NCI-H345 (cell line): ENCODE measurements at regions not wholly inside any gene's neighbourhood (a gene's known extent, or its start where the extent isn't known, plus 50 kb on each side); places are given as distances from the start of the nearest gene placed in this dataset.
"Not testable (repeated sequence)": the region's sequence is repeated elsewhere in the genome, so short reads cannot be mapped to it uniquely, and the experiment has no call there.

Experiments
- DNase-seq: peaks from one replicate; lab custom pipeline; 2025; lab: John Stamatoyannopoulos, UW

GRCh38 chr12:24361877-24362580, 412.6 kb upstream of the SOX5 start:
- peak; percentile 11 for DNase-seq

- no peak for DNase-seq
Measured at GRCh38 chr12:24360907-24361306, 411.4 kb upstream of the SOX5 start.

GRCh38 chr12:24360461-24360860, 411.0 kb upstream of the SOX5 start:
- no peak for DNase-seq

GRCh38 chr12:24360057-24360456, 410.6 kb upstream of the SOX5 start:
- DNase-seq, result no peak

- no peak for DNase-seq
Measured at GRCh38 chr12:24359418-24359817, 409.9 kb upstream of the SOX5 start.

- no peak for DNase-seq
Measured at GRCh38 chr12:24356240-24356804, 406.9 kb upstream of the SOX5 start.

GRCh38 chr12:24352363-24352762, 402.9 kb upstream of the SOX5 start:
- DNase-seq, result no peak

- no peak for DNase-seq
Measured at GRCh38 chr12:24349051-24349799, 399.8 kb upstream of the SOX5 start.

GRCh38 chr12:24348180-24348579, 398.7 kb upstream of the SOX5 start:
- DNase-seq, result not testable (repeated sequence)

GRCh38 chr12:24328261-24328660, 378.8 kb upstream of the SOX5 start:
- no peak for DNase-seq

GRCh38 chr12:24325331-24325730, 375.9 kb upstream of the SOX5 start:
- DNase-seq, result no peak

GRCh38 chr12:24307716-24308335, 358.4 kb upstream of the SOX5 start:
- no peak for DNase-seq

GRCh38 chr12:24307153-24307552, 357.7 kb upstream of the SOX5 start:
- no peak for DNase-seq

GRCh38 chr12:24306001-24306400, 356.5 kb upstream of the SOX5 start:
- no peak for DNase-seq

GRCh38 chr12:24304285-24304684, 354.8 kb upstream of the SOX5 start:
- DNase-seq, result no peak

- no peak for DNase-seq
Measured at GRCh38 chr12:24302708-24303107, 353.2 kb upstream of the SOX5 start.

GRCh38 chr12:24297516-24297915, 348.0 kb upstream of the SOX5 start:
- no peak for DNase-seq

- no peak for DNase-seq
Measured at GRCh38 chr12:24293549-24293948, 344.1 kb upstream of the SOX5 start.

- DNase-seq, result no peak
Measured at GRCh38 chr12:24287963-24288362, 338.5 kb upstream of the SOX5 start.

GRCh38 chr12:24285448-24285847, 336.0 kb upstream of the SOX5 start:
- DNase-seq, result no peak

GRCh38 chr12:24281341-24281740, 331.9 kb upstream of the SOX5 start:
- DNase-seq, result no peak

GRCh38 chr12:24280056-24280842, 330.8 kb upstream of the SOX5 start:
- DNase-seq, result no peak
